Thymus (tissue), 11 donors: ENCODE measurements at regions not wholly inside any gene's neighbourhood (a gene's known extent, or its start where the extent isn't known, plus 50 kb on each side); places are given as distances from the start of the nearest gene placed in this dataset.

Source experiments
- DNase-seq, 9 donors: peaks; one replicate each; pipeline ENCODE4 v3.0.0-alpha.2; 2013; ENCODE audit warnings: low spot score in 9 of 9, low read depth in 6 of 9, missing footprints in 1 of 9
- H3K27ac ChIP-seq, 2 donors: one replicate each; pipeline ENCODE4 v1.5.1; 2013; ENCODE audit warnings: control low read depth in 1 of 2, low read depth in 1 of 2, low read length in 1 of 2, mild to moderate bottlenecking in 1 of 2, moderate library complexity in 1 of 2
- H3K27me3 ChIP-seq, 2 donors: one replicate each; pipeline ENCODE4 v1.5.1; 2013; ENCODE audit warnings: low read length in 1 of 2; ENCODE audit not compliant: control insufficient read depth in 2 of 2, insufficient read depth in 1 of 2
- H3K36me3 ChIP-seq, 2 donors: one replicate each; pipeline ENCODE4 v1.5.1; 2013; ENCODE audit warnings: low read length in 1 of 2, mild to moderate bottlenecking in 1 of 2, moderate library complexity in 1 of 2; ENCODE audit not compliant: control insufficient read depth in 2 of 2, insufficient read depth in 2 of 2
- H3K4me1 ChIP-seq, 2 donors: one replicate each; pipeline ENCODE4 v1.5.1; 2013; ENCODE audit warnings: low read length in 2 of 2; ENCODE audit not compliant: control insufficient read depth in 2 of 2, insufficient read depth in 2 of 2
- H3K4me3 ChIP-seq, 2 donors: one replicate each; pipeline ENCODE4 v1.5.1; 2013; ENCODE audit warnings: low read length in 2 of 2, control low read depth in 1 of 2, mild to moderate bottlenecking in 1 of 2
- H3K9me3 ChIP-seq, 2 donors: one replicate each; pipeline ENCODE4 v1.5.1; 2013; ENCODE audit warnings: low read length in 1 of 2, mild to moderate bottlenecking in 1 of 2; ENCODE audit not compliant: control insufficient read depth in 2 of 2, insufficient read depth in 1 of 2
- WGBS: extraction: QIAGEN DNeasy Blood & Tissue Kit; methylation state at CpG from one replicate; pipeline ENCODE4 v1.1.7; 2013; 5-methylcytosine and 5-hydroxymethylcytosine counted together
- donor health status: healthy.

GRCh38 chr10:4576206-4576605 lies 249.8 kb upstream of the AKR1E2 start:
- H3K36me3 ChIP-seq, result no peaks in the 10 kb centered on the region
- DNase-seq, result no peak
- H3K27me3 ChIP-seq, result no peaks in the 10 kb centered on the region
- no peak overlapping the region for H3K4me3 ChIP-seq
- no peaks in the 10 kb centered on the region for H3K9me3 ChIP-seq
- no peaks in the 10 kb centered on the region for H3K4me1 ChIP-seq
- no peak overlapping the region for H3K27ac ChIP-seq
- WGBS, result 97% methylated on average over 3 of the region's 3 CpGs

- no peaks in the 10 kb centered on the region for H3K27me3 ChIP-seq
- no peak overlapping the region for H3K27ac ChIP-seq
- no peak for DNase-seq
- H3K4me1 ChIP-seq, result peaks cover 0 to 12% of the 10 kb centered on the region in 2 donors
- no peaks in the 10 kb centered on the region for H3K36me3 ChIP-seq
- no peaks in the 10 kb centered on the region for H3K9me3 ChIP-seq
- H3K4me3 ChIP-seq, result no peak overlapping the region
- 56% methylated on average over 3 of the region's 3 CpGs for WGBS
Measured at GRCh38 chr10:4569151-4569550, 256.9 kb upstream of the AKR1E2 start.

DNA sequence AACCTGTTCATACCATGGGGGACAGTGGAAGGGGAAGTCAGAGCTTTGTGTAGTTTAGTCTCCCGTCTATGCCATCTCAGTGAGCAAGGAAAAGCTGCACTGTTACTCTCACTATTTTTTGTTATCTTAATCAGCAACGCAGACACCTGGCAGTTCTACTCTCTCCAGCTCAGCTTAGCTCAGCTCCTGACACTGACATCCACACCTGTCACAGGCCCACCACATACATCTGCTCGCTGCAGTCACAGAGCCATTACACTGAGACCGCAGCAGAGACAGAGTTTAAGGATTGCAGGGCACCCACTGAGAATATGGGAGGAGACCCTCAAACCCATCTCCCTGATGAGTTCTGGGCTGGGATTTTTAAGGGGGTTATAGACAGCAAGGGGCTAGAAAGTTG lies 257.3 kb upstream of the AKR1E2 start:
- no peak overlapping the region for H3K4me3 ChIP-seq
- DNase-seq, result peak in 4 of 9 donors; percentile 4 to 43 (median 22)
- peaks cover 0 to 12% of the 10 kb centered on the region in 2 donors for H3K4me1 ChIP-seq
- no peaks in the 10 kb centered on the region for H3K27me3 ChIP-seq
- H3K9me3 ChIP-seq, result no peaks in the 10 kb centered on the region
- 70% methylated on average over 4 of the region's 4 CpGs for whole genome bisulfite sequencing
- no peaks in the 10 kb centered on the region for H3K36me3 ChIP-seq
- H3K27ac ChIP-seq, result no peak overlapping the region

GRCh38 chr10:4568086-4568485 lies 257.9 kb upstream of the AKR1E2 start:
- no peak overlapping the region for H3K4me3 ChIP-seq
- no peak overlapping the region for H3K27ac ChIP-seq
- WGBS, result 93% methylated on average over 1 of the region's 1 CpG
- H3K27me3 ChIP-seq, result no peaks in the 10 kb centered on the region
- no peaks in the 10 kb centered on the region for H3K9me3 ChIP-seq
- H3K4me1 ChIP-seq, result peaks cover 0 to 12% of the 10 kb centered on the region in 2 donors
- DNase-seq, result no peak
- no peaks in the 10 kb centered on the region for H3K36me3 ChIP-seq

- no peak for DNase-seq
- H3K27ac ChIP-seq, result no peak overlapping the region
- H3K4me3 ChIP-seq, result no peak overlapping the region
- no peaks in the 10 kb centered on the region for H3K36me3 ChIP-seq
- no peaks in the 10 kb centered on the region for H3K27me3 ChIP-seq
- no peaks in the 10 kb centered on the region for H3K9me3 ChIP-seq
- WGBS, result 100% methylated on average over 1 of the region's 1 CpG
- H3K4me1 ChIP-seq, result peaks cover 0 to 12% of the 10 kb centered on the region in 2 donors
Measured at GRCh38 chr10:4567637-4568036, 258.4 kb upstream of the AKR1E2 start.

DNA sequence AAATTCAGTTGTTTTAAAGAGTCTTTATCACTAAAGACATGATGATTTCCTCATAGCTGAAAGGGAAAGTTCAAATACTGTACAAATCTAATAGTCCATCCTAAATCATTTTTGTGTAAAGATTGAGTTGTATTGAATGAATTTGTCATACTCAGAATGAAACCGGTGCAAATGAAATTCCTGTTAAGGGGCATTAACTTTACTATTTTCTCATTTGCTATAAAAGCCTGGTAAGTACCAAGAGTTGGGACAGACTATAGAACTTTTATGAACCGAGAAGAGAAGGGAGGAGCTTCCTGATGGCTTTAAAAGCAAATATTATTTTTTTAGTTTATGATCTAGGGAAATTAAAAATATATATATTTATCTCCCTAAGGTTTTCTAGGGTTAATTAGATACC lies 260.0 kb upstream of the AKR1E2 start:
- no peak overlapping the region for H3K4me3 ChIP-seq
- H3K27me3 ChIP-seq, result no peaks in the 10 kb centered on the region
- H3K4me1 ChIP-seq, result peaks cover 0 to 12% of the 10 kb centered on the region in 2 donors
- H3K36me3 ChIP-seq, result no peaks in the 10 kb centered on the region
- no peak overlapping the region for H3K27ac ChIP-seq
- no peak for DNase-seq
- 97% methylated on average over 2 of the region's 2 CpGs for WGBS
- H3K9me3 ChIP-seq, result no peaks in the 10 kb centered on the region

GRCh38 chr10:4561296-4561695 lies 264.7 kb upstream of the AKR1E2 start:
- no peak for DNase-seq
- Histone ChIP-seq H3K4me3 (no peak overlapping the region), H3K27me3 (no peaks in the 10 kb centered on the region), H3K9me3 (no peaks in the 10 kb centered on the region), H3K27ac (no peak overlapping the region), H3K36me3 (no peaks in the 10 kb centered on the region), H3K4me1 (no peaks in the 10 kb centered on the region)
- 90% methylated on average over 5 of the region's 5 CpGs for WGBS

DNA sequence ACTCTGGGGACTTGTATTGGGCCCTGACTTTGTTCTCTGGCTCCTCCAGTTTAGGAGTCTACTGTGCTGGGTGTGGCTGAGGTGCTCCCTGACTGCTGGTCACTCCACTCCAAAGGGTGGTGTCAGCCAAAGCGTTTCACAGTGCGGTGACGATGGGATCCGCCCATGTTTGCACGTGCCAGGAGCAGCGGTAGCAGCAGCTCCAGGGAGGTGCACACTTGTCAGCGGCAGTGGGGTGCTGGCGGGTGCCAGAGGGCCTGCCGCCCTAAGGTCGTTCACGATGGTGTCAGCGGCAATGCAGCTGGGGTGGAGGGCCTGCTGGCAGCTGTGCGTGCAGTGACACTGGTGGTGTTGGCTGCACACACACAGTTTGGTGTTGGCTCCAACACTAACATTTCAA lies 268.5 kb upstream of the AKR1E2 start:
- H3K9me3 ChIP-seq, result no peaks in the 10 kb centered on the region
- no peak overlapping the region for H3K4me3 ChIP-seq
- no peak overlapping the region for H3K27ac ChIP-seq
- WGBS, result 97% methylated on average over 13 of the region's 13 CpGs
- no peaks in the 10 kb centered on the region for H3K27me3 ChIP-seq
- DNase-seq, result no peak
- no peaks in the 10 kb centered on the region for H3K36me3 ChIP-seq
- no peaks in the 10 kb centered on the region for H3K4me1 ChIP-seq

- no peak for DNase-seq
- Histone ChIP-seq H3K4me3 (no peak overlapping the region), H3K9me3 (no peaks in the 10 kb centered on the region), H3K36me3 (no peaks in the 10 kb centered on the region), H3K27ac (no peak overlapping the region), H3K27me3 (no peaks in the 10 kb centered on the region), H3K4me1 (no peaks in the 10 kb centered on the region)
Measured at GRCh38 chr10:4556527-4556926, 269.5 kb upstream of the AKR1E2 start.

DNA sequence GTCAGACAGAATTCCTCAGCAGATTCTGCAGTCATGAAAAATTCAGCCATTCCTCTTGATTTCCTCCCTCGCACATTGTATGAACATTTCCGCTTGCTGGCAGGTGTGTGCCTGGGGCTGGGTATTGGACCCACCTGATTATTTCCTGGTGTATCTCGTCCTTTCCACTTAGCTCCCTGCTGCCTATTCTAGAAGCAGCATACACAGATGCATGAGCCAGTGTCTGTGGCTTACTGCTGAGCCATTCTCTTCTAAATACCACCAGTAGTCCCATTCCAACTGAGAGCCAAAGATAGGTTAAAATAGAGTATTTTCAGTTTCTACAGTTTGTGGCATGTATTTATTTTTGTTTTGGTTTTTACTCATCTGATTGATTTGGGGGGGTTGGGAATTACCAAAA lies 270.1 kb upstream of the AKR1E2 start:
- Histone ChIP-seq H3K4me3 (no peak overlapping the region), H3K4me1 (no peaks in the 10 kb centered on the region), H3K36me3 (no peaks in the 10 kb centered on the region), H3K27ac (no peak overlapping the region), H3K9me3 (no peaks in the 10 kb centered on the region), H3K27me3 (no peaks in the 10 kb centered on the region)
- 97% methylated on average over 3 of the region's 3 CpGs for WGBS
- DNase-seq, result no peak
